Epithelial cell of proximal tubule (primary cell): ENCODE measurements at regions not wholly inside any gene's neighbourhood (a gene's known extent, or its start where the extent isn't known, plus 50 kb on each side); places are given as distances from the start of the nearest gene placed in this dataset.

Experiments used
- DNase-seq: peaks from one replicate; pipeline ENCODE4 v3.0.0-alpha.2; 2011; ENCODE audit warnings: low read depth
- H3K4me3 ChIP-seq: 2 replicates; pipeline ENCODE4 v1.5.1; 2011; ENCODE audit warnings: low read depth, mild to moderate bottlenecking, low read length
- TF ChIP-seq, protein P1 (sequence below): conservative IDR thresholded peaks from 2 replicates; pipeline ENCODE4 v1.5.1; 2012; ENCODE audit warnings: low read depth, mild to moderate bottlenecking, low read length

- H3K4me3 ChIP-seq = no peak overlapping the region
- DNase-seq = no peak
- TF ChIP-seq, protein P1, sequence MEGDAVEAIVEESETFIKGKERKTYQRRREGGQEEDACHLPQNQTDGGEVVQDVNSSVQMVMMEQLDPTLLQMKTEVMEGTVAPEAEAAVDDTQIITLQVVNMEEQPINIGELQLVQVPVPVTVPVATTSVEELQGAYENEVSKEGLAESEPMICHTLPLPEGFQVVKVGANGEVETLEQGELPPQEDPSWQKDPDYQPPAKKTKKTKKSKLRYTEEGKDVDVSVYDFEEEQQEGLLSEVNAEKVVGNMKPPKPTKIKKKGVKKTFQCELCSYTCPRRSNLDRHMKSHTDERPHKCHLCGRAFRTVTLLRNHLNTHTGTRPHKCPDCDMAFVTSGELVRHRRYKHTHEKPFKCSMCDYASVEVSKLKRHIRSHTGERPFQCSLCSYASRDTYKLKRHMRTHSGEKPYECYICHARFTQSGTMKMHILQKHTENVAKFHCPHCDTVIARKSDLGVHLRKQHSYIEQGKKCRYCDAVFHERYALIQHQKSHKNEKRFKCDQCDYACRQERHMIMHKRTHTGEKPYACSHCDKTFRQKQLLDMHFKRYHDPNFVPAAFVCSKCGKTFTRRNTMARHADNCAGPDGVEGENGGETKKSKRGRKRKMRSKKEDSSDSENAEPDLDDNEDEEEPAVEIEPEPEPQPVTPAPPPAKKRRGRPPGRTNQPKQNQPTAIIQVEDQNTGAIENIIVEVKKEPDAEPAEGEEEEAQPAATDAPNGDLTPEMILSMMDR = no peak
These were observed 165.3 kb upstream of the PREP start for GRCh38 chr6:105568142-105568541.

GRCh38 chr6:105567140-105567539 is 164.3 kb upstream of the PREP start:
- TF ChIP-seq, protein P1 = no peak
- no peak overlapping the region for H3K4me3 ChIP-seq
- no peak for DNase-seq

DNA sequence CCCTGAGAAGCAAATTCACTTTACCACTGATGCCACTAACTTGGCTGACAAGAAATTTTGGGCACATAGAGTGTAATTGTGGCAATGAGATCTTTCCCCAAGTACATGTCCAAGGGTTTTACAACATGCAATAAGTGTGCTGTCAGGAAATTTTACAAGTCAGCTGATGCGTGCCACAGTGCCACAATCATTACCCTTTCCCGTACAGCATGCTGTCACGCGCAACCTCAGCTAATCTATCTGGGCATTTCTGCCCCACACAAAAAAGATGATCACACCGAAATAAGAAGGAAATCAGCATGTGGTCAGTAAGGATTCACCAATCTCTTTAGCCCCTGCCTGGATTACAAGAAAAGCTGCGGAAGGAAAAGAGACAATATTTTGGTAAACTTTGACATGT is 163.6 kb upstream of the PREP start:
- TF ChIP-seq, protein P1 = no peak
- no peak for DNase-seq
- no peak overlapping the region for H3K4me3 ChIP-seq

DNA sequence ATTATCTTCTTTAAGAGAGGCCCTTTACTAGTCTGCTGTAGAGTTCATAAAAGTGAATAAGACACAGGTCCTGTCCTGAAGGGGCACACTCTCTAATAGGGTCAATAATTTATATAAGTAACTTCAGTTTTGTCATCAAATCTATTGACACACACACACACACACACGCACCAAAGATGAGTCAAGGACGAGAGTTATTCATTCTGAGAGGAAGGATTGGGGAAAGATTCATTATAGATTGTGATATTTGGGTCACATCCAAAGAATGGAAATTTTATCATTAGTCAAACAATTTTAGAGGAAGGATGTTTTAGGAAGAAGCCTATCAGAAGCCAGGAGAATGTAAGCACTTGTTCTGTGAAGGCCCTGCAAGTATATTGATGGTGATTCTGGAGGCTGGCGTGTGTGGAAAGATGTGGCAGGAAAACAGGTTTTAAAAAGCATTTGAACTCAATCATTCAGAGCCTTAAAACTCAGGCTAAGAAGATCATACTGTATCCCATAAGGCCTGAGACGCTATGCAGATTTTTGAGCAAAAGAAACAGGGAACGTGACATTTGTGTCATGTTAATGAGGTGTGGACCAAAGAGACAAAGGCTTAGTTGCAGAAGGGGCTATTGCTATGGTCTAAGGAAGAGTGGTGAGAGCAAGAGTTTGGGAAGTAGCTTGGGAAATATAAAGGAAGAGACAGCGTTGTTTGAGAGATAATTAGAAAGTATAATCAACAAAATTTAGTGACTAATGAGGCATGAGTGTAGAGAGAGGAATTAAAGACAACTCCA is 161.4 kb upstream of the PREP start:
- no peak overlapping the region for H3K4me3 ChIP-seq
- TF ChIP-seq, protein P1 = no peak
- no peak for DNase-seq

DNA sequence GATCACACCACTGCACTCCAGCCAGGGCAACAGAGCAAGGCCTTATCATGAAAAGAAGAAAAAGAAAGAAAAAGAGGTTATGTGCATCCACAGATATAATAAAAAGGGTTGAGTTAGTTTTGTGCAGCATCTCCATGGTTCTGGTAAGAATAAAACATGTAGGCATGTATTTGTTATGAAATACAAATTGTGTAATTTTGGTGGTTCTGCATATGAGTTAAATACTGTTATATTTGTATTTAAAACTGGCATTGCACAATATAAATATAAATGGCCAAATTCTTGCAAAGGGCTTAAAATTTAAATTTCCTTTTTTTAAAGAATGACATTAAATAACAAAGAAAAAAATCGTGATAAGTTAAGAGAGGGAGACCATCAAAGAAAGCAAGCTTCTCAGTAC is 159.1 kb upstream of the PREP start:
- TF ChIP-seq, protein P1 = no peak
- no peak for DNase-seq
- no peak overlapping the region for H3K4me3 ChIP-seq

DNA sequence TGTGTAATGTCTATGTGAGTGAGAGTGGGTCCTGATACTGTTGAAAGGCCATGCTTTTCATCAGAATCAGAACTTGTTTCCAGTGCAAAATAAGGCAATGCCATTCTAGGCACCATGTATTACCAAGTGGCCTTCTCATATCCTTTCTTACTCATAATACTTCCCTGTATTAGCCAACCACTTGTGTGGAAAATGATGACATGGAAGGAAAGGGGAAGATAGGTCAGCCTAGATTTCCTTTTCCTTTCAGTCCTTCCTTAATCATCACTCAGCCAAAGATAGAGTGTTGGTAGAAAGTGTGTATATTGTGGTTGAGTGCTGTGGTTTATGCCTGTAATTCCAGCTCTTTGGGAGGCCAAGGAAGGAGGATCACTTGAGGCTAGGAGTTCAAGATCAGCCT is 158.6 kb upstream of the PREP start:
- TF ChIP-seq, protein P1 = no peak
- no peak overlapping the region for H3K4me3 ChIP-seq
- no peak for DNase-seq

- TF ChIP-seq, protein P1 = no peak
- no peak overlapping the region for H3K4me3 ChIP-seq
- no peak for DNase-seq
These were observed 157.8 kb upstream of the PREP start for GRCh38 chr6:105560611-105561066.
